G401 (cell line): ENCODE measurements at regions not wholly inside any gene's neighbourhood (a gene's known extent, or its start where the extent isn't known, plus 50 kb on each side); places are given as distances from the start of the nearest gene placed in this dataset.

Source experiments
- DNase-seq: peaks from one replicate; pipeline ENCODE4 v3.0.0-alpha.2; 2015; ENCODE audit warnings: low spot score
- in situ Hi-C: cut with HindIII; loops from 2 replicates; pipeline ENCODE4 v1.10.0; 2016; ENCODE audit warnings: low sequenced_read_pairs, mixed read lengths

- no peak for DNase-seq
- in situ Hi-C loops: no loop called here
Observed at GRCh38 chr4:65893271-65893670, 223.0 kb upstream of the EPHA5 start.

DNA sequence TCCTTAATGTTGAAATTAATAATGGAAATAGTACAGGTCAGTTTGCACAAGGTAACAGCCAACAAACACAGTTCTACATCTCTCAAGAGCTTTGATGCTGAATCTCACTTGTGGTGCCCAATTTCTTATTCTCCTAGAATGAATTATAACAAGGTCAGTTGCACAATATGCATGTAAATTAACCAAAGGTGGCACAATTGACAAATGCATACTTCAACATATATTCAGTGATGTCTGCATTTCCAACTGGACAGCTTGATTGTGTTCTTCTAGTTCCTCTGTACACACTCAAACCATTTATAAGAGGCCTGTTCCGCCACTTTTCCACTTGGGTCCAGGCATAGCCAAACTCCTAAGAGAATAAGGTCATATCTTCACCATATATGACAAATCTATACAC, 210.3 kb upstream of the EPHA5 start:
- in situ Hi-C loops: no loop called here
- no peak for DNase-seq

GRCh38 chr4:65868096-65868824, 198.0 kb upstream of the EPHA5 start:
- DNase-seq: no peak
- in situ Hi-C loops: no loop called here

DNA sequence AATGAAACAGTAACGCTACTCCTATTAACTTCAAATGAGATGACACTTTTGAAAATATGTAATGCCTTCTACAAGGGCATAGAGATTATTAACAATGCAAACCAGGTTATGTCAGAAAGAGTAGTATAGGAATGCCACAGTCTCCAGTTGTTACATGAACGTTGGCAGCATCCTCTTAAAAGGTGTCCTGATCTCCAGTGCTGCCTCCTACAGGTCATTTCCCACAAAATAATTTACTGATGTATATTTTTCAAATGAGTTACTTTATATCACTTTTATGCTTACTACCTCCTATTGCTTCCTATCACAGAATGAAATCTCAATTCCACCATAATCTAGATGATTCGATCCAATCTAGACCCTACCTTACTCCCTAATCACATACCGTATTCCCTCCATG, 195.2 kb upstream of the EPHA5 start:
- no peak for DNase-seq
- in situ Hi-C loops: no loop called here

- in situ Hi-C loops: no loop called here
- DNase-seq: no peak
Observed at GRCh38 chr4:65861993-65862392, 191.7 kb upstream of the EPHA5 start.

DNA sequence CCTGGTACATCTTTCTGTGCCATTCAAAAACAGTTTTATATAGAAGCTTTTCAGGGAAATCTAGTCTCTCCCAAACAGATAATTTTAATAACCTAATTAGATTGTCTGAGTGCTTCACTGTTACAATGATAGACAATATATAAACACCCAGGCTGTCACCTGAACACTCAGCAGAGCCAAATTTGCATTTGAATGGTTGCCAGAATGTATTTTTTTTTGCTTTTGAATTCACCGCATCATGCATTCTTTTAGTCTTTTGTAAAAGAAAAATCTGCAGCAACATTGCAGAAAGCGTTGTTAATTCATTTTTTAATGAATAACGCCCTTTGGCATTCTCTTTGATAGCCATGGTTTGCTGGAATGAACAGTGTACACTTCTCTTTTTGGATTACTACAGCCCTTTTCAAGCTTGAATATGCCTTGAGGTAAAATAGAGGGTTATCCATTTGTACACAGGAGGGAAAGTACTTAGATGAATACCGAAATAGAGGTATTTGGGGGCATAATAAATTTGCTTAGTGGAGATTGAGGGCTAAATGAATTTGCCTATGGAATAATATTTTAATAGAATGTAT, 175.0 kb upstream of the EPHA5 start:
- in situ Hi-C loops: no loop called here
- no peak for DNase-seq

- DNase-seq: no peak
- in situ Hi-C loops: no loop called here
Observed at GRCh38 chr4:65839164-65839931, 169.1 kb upstream of the EPHA5 start.

DNA sequence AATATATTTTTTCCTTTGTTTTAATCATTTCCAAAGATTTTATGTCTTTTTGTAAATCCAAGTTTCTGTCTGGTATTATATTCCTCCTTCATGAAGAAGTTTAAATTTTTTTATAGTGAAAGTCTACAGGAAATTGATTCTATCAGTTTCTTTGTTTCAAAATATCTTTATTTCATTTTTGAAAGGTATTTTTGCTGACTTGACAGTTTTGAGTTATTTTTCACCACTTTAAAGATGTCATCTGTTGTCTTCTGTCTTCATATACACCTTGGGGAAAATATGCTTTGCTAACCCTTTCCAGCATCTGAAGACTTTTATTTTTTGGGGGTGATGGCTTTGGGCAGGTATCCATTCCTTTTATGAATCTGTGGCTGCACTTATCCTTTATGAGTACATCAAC, 164.4 kb upstream of the EPHA5 start:
- in situ Hi-C loops: no loop called here

GRCh38 chr4:65831828-65832227, 161.5 kb upstream of the EPHA5 start:
- in situ Hi-C loops: no loop called here
- no peak for DNase-seq

More for the DNA sequence above, 164.4 kb upstream of the EPHA5 start:
- DNase-seq: no peak

- in situ Hi-C loops: no loop called here
- no peak for DNase-seq
Observed at GRCh38 chr4:65825116-65825753, 154.9 kb upstream of the EPHA5 start.

DNA sequence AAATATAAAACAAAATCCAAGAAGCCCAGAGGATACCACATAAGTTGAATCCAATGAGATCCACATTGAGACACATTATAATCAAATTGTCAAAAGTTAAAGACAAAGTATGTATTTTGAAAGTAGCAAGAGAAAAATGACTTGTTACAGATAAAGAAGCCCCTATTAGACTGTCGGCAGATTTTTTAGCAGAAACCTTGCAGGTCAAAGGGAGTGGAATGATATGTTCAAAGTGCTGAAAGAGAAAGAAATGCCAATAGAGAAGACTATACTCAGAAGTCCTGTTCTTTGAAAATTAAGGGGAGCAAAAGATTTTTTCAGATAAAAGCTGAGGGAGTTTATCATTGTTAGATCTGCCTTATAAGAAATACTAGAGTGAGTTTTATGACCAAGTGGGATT, 148.9 kb upstream of the EPHA5 start:
- DNase-seq: no peak
- in situ Hi-C loops: no loop called here

DNA sequence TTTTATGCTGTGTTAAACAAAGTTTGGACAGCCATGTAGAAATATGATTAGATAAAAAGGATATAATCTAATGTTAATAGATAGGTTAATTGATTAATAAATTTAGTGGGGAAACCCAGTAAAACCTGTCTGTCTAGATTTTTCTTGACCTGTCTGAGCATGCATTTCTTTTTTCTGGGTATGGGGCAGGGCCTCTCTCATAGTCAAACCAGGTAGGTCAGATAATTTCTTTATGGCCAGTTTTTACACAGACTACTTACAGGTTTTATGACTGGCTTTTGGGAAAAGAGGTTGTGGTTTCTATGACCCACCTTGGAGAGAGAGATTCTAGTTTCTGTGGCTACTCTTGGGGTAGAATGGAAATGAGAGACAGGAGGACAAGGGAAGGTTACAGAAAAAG, 135.6 kb upstream of the EPHA5 start:
- in situ Hi-C loops: no loop called here
- DNase-seq: no peak

DNA sequence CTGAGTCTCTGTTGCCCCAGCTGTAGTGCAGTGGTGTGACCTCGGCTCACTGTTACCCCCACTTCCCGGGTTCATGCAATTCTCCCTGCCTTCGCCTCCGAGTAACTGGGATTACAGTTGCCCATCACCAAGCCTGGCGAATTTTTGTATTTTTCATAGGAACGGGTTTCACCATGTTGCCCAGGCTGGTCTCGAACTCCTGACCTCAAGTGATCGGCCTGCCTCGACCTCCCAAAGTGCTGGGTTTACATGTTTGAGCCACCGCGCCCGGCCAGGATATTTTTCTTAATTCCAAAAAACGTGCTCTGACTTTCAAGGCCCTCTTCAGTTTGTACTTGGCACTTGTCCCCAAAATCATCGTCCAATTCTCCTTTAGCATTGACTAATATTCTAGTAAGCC, 129.2 kb upstream of the EPHA5 start:
- in situ Hi-C loops: no loop called here
- no peak for DNase-seq

DNA sequence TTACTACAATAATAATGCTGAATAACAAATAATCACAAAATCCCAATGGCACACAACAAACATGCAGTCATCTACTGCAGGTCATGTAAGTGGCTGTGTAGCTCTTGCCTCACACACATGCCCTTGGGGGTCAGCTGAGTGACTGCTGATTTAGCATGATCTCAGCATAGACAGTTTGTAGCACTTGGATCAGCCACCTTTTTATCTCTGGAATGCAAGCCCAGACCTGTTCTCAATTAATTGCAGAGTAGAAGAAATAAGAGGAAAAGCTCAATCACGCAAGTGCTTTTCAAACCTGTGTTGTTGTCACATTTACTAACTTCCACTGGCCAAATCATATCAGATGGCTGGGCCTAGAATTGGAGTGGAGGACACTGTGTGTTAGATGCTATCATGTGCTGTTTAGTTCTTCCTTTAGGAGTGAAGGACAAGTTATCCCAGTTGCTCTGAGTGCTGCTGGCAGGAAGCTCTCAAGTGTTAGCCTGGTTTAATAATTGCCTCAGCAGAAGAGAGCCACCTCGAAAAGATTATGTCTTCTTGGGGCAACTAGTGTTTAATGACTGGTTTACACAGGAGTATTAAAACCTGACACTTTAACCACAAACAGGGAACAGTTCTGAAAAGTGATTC, 128.3 kb upstream of the EPHA5 start:
- DNase-seq: no peak

GRCh38 chr4:65791812-65792308, 121.6 kb upstream of the EPHA5 start:
- in situ Hi-C loops: no loop called here
- peak; percentile 3 for DNase-seq

More for the DNA sequence above, 128.3 kb upstream of the EPHA5 start:
- in situ Hi-C loops: no loop called here

DNA sequence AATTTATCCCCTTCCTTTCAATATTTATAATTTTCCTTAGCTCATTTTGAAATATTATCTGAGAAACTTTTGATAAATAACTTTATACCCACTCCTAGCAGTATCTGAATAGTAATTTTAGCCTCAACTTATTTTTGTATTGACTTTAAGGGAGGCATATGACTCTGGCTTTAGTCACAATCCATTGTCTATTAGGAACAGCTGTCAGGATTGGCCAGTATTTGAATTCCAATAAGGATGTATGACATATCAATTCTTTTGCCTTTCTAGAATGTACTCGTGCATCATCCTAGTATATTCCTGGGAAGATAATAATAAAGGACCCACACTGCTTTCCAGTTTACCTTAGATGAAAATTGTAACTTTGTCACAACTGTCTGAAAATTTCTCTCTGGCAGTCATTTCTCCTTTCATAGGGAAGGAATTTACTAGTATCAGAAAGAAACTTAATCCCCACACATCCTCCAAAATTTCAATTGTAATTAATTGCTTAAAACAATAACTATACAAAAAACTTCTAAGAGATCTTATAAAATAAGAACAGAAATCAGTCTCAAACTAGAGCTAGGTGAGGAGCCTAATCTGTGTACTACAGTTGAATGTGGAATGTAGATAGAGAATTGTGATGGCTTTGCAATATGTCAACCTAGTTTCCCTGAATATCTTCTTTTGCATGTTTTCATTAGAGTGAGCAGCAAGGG, 121.0 kb upstream of the EPHA5 start:
- no peak for DNase-seq
- in situ Hi-C loops: no loop called here

GRCh38 chr4:65789805-65790204, 119.5 kb upstream of the EPHA5 start:
- no peak for DNase-seq

DNA sequence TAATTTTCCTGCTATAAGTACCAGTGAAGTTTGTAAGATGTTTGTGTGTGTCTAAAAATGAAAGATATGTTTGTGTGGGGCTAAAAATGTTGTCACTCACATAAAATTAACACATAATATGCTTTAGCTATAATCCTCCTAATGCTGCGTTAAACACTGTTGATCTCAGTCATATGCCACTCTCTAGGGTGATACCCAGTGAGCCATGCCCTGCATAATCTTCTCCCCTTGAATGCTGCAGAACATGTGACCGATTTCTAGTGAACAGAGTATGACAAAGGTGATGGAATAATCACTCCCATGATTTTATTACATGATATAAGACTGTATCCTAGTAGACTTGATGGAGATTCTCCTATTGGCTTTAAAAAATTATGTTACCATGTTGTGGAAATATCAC, 119.1 kb upstream of the EPHA5 start:
- in situ Hi-C loops: no loop called here
- no peak for DNase-seq

More at GRCh38 chr4:65789805-65790204, 119.5 kb upstream of the EPHA5 start:
- in situ Hi-C loops: no loop called here

- in situ Hi-C loops: no loop called here
Observed at GRCh38 chr4:65777270-65777669, 107.0 kb upstream of the EPHA5 start.

More at GRCh38 chr4:65777270-65777669, 107.0 kb upstream of the EPHA5 start:
- DNase-seq: no peak
